K562 (cell line): ENCODE measurements at regions not wholly inside any gene's neighbourhood (a gene's known extent, or its start where the extent isn't known, plus 50 kb on each side); places are given as distances from the start of the nearest gene placed in this dataset.

Source experiments
- ATAC-seq: fragments of 200-7000 bp; cut with Tn5 transposase; 3 replicates; pipeline ENCODE4 v1.9.1; 2020; ENCODE audit warnings: moderate library complexity
- BruUV-seq: library from RNA; stranded (reverse); fragments of 400-500 nt; replicated peaks from 2 replicates; lab custom pipeline; 2021; lab: Mats Ljungman, UMichigan
- CTCF ChIA-PET: fragments of 300-600 bp; formaldehyde crosslinking; extraction: SDS; loops from one replicate; lab custom pipeline; 2021; ENCODE audit warnings: low intra/inter-chr PET ratio; lab: Yijun Ruan, JAX
- POLR2A ChIA-PET: fragments of 300-600, 350-650 bp; sonication (Branson Sonifier 250); formaldehyde crosslinking; extraction: SDS; loops from one replicate; lab custom pipeline; 2021; ENCODE audit warnings: antibody characterized with exemption, inconsistent platforms; lab: Yijun Ruan, JAX
- DNase-seq, 4 experiments: peaks; one replicate each; pipeline versions ENCODE4 v3.0.0 to v3.0.0-alpha.2; 2011 to 2018; ENCODE audit warnings: low spot score in 3 of 4, mixed read lengths in 3 of 4; ENCODE audit errors: extremely low read depth in 1 of 4
- FAIRE-seq: peaks from 2 replicates; lab custom pipeline; 2011; peaks lifted over from hg19 to GRCh38; lab: Jason Lieb, UNC
- H2AFZ ChIP-seq: 2 replicates; pipeline ENCODE4 v1.6.0; 2011; ENCODE audit warnings: low read depth, low read length, control low read depth, inconsistent platforms
- H3K27ac ChIP-seq: fragments of 200-600 bp; 3 replicates; pipeline ENCODE4 v1.8.0; 2011; ENCODE audit warnings: low read depth, mild to moderate bottlenecking, control low read depth, inconsistent platforms, low read length, moderate library complexity, mixed read lengths; ENCODE audit errors: extremely low read depth
- H3K27me3 ChIP-seq, 2 experiments: fragments of 300-600 bp in 1 of 2; 2 replicates in 1 of 2; 3 replicates in 1 of 2; pipeline versions ENCODE4 v1.6.0 to v1.8.0; 2011; ENCODE audit warnings: inconsistent platforms in 2 of 2, low read length in 2 of 2, mild to moderate bottlenecking in 1 of 2, mixed read lengths in 1 of 2, moderate library complexity in 1 of 2; ENCODE audit not compliant: control insufficient read depth in 2 of 2, insufficient read depth in 2 of 2
- H3K36me3 ChIP-seq: fragments of 300-600 bp; 3 replicates; pipeline ENCODE4 v1.8.0; 2011; ENCODE audit warnings: mild to moderate bottlenecking, low read length, inconsistent platforms; ENCODE audit not compliant: control insufficient read depth, insufficient read depth
- H3K4me1 ChIP-seq, 2 experiments: fragments of 200-600 bp in 1 of 2; replicated peaks in 1 of 2; 2 replicates in 1 of 2; 3 replicates in 1 of 2; pipeline versions ENCODE4 v1.5.1 to v1.8.0; 2011; ENCODE audit warnings: inconsistent platforms in 2 of 2, low read length in 2 of 2, mild to moderate bottlenecking in 1 of 2, mixed read lengths in 1 of 2, moderate library complexity in 1 of 2; ENCODE audit not compliant: control insufficient read depth in 2 of 2, insufficient read depth in 2 of 2
- H3K4me2 ChIP-seq: 2 replicates; pipeline ENCODE4 v1.6.1; 2011; ENCODE audit warnings: low read length, control low read depth, inconsistent platforms, mixed read lengths; ENCODE audit not compliant: insufficient read depth
- H3K4me3 ChIP-seq: fragments of 200-600 bp; sonication (generic), shearing (Covaris generic); 2 replicates; pipeline ENCODE4 v1.5.1; 2016; ENCODE audit warnings: control low read depth, inconsistent platforms
- H3K79me2 ChIP-seq: fragments of 200-600 bp; 3 replicates; pipeline ENCODE4 v1.8.0; 2011; ENCODE audit warnings: low read length, inconsistent platforms; ENCODE audit not compliant: control insufficient read depth, insufficient read depth
- H3K9ac ChIP-seq, 2 experiments: 2 replicates each; pipeline versions ENCODE4 v1.6.0 to v1.6.1; 2011; ENCODE audit warnings: low read depth in 2 of 2, low read length in 2 of 2, control low read depth in 1 of 2, inconsistent platforms in 1 of 2, mild to moderate bottlenecking in 1 of 2, mixed read lengths in 1 of 2; ENCODE audit not compliant: insufficient read depth in 1 of 2
- H3K9me1 ChIP-seq: one replicate; pipeline ENCODE4 v1.6.0; 2011; ENCODE audit warnings: inconsistent platforms, mild to moderate bottlenecking, low read length, moderate library complexity; ENCODE audit not compliant: control insufficient read depth, insufficient read depth
- H3K9me3 ChIP-seq: replicated peaks from 2 replicates; pipeline ENCODE4 v1.5.1; 2011; ENCODE audit warnings: low read depth, low read length, inconsistent platforms; ENCODE audit not compliant: control insufficient read depth, insufficient read depth
- H4K20me1 ChIP-seq: replicated peaks from 2 replicates; pipeline ENCODE4 v1.6.1; 2011; ENCODE audit warnings: low read length, inconsistent platforms, mixed read lengths; ENCODE audit not compliant: control insufficient read depth, insufficient read depth
- FOXA1 ChIP-seq: fragments of 450-650 bp; IDR thresholded peaks from 2 replicates; pipeline ENCODE4 v1.6.1; 2016; ENCODE audit warnings: mild to moderate bottlenecking, borderline replicate concordance
- KHSRP ChIP-seq: fragments of 450-650 bp; IDR thresholded peaks from 2 replicates; pipeline ENCODE4 v1.6.1; 2017
- LEF1 ChIP-seq: fragments of 450-650 bp; IDR thresholded peaks from 2 replicates; pipeline ENCODE4 v1.6.1; 2016; ENCODE audit warnings: mild to moderate bottlenecking
- PRPF4 ChIP-seq: fragments of 200-400 bp; formaldehyde crosslinking; IDR thresholded peaks from one replicate; pipeline ENCODE4 v1.6.1; 2017; ENCODE audit warnings: low read length, low read depth, mild to moderate bottlenecking; ENCODE audit not compliant: insufficient read depth, poor library complexity, severe bottlenecking
- ZNF134 ChIP-seq: fragments of 250-450 bp; sonication (Bioruptor Pico); conservative IDR thresholded peaks from 2 replicates; pipeline ENCODE4 v1.4.0; 2020
- ZNF175 ChIP-seq: fragments of 200-800 bp; sonication (Bioruptor generic); IDR thresholded peaks from 2 replicates; pipeline ENCODE4 v1.6.1; 2016; ENCODE audit warnings: low read depth, mild to moderate bottlenecking, missing genetic modification characterization, missing compliant biosample characterization
- WGBS: fragments of 100-300 bp; shearing (Covaris generic); methylation state at CpG from one replicate; pipeline ENCODE4 v1.1.6; 2016; ENCODE audit warnings: low coverage, mixed read lengths; ENCODE audit not compliant: insufficient coverage; ENCODE audit errors: missing lambda C conversion rate; 5-methylcytosine and 5-hydroxymethylcytosine counted together
- in situ Hi-C: fragments of 300-500 bp; cut with MboI; formaldehyde crosslinking; loops from 4 replicates; pipeline ENCODE4 v1.15.0; 2018; ENCODE audit warnings: inconsistent platforms, mixed read lengths
- intact Hi-C: fragments of 100-400 bp; cut with micrococcal nuclease; formaldehyde crosslinking; loops from 2 replicates; pipeline ENCODE4 v1.14.2; 2022

- no peak for FAIRE-seq
- Histone ChIP-seq H3K4me1 (no peaks in the 10 kb centered on the region), H2AFZ (no peak overlapping the region), H3K36me3 (no peaks in the 10 kb centered on the region), H4K20me1 (no peaks in the 10 kb centered on the region), H3K9me1 (no peaks in the 10 kb centered on the region), H3K79me2 (no peaks in the 10 kb centered on the region), H3K27me3 (no peaks in the 10 kb centered on the region), H3K9ac (no peak overlapping the region), H3K4me3 (no peak overlapping the region), H3K9me3 (no peaks in the 10 kb centered on the region), H3K4me2 (no peak overlapping the region), H3K27ac (no peak overlapping the region)
- no TSS peak for BruUV-seq
- whole genome bisulfite sequencing: 4% methylated on average over 1 of the region's 1 CpG
- ChIA-PET CTCF (no interaction called here), POLR2A (no interaction called here)
- in situ Hi-C loops: no loop called here
- no peak for DNase-seq
- TF ChIP-seq KHSRP (no peak), ZNF134 (no peak)
- ATAC-seq: no peak
- intact Hi-C loops: no loop called here
Observed at GRCh38 chr5:44565360-44565759, 176.1 kb upstream of the FGF10 start.

- no peaks in the 10 kb centered on the region for H3K27me3 ChIP-seq
- H3K9me3 ChIP-seq: no peaks in the 10 kb centered on the region
- BruUV-seq: no TSS peak
- TF ChIP-seq ZNF175 (CRISPR knock-in tag): no peak
- no peak for TF ChIP-seq PRPF4
- no peak for TF ChIP-seq LEF1
- no peak for TF ChIP-seq FOXA1
- TF ChIP-seq, all 486 proteins: peak for 0
- Histone ChIP-seq H3K36me3 (no peaks in the 10 kb centered on the region), H2AFZ (no peak overlapping the region), H4K20me1 (no peaks in the 10 kb centered on the region), H3K79me2 (no peaks in the 10 kb centered on the region), H3K4me2 (no peak overlapping the region), H3K4me1 (no peaks in the 10 kb centered on the region), H3K9me1 (no peaks in the 10 kb centered on the region), H3K9ac (no peak overlapping the region), H3K27ac (no peak overlapping the region), H3K4me3 (no peak overlapping the region)
- WGBS: 6% methylated on average over 2 of the region's 2 CpGs
- ChIA-PET CTCF (no interaction called here), POLR2A (no interaction called here)
- in situ Hi-C loops (no loop called here), intact Hi-C loops (no loop called here)
- ATAC-seq (no peak), FAIRE-seq (no peak), DNase-seq (no peak)
Observed at GRCh38 chr5:44546286-44546685, 157.1 kb upstream of the FGF10 start.
